SK-N-SH (cell line): ENCODE measurements at regions not wholly inside any gene's neighbourhood (a gene's known extent, or its start where the extent isn't known, plus 50 kb on each side); places are given as distances from the start of the nearest gene placed in this dataset.

Experiments
- CTCF ChIA-PET: fragments of 300-600, 350-600 bp; formaldehyde crosslinking; extraction: SDS; loops from one replicate; lab custom pipeline; 2021; lab: Yijun Ruan, JAX
- POLR2A ChIA-PET: fragments of 350-600 bp; sonication (Branson Sonifier 250); formaldehyde crosslinking; extraction: SDS; loops from one replicate; lab custom pipeline; 2020; ENCODE audit warnings: antibody characterized with exemption, inconsistent platforms; lab: Yijun Ruan, JAX
- DNase-seq: peaks from one replicate; pipeline ENCODE4 v3.0.0; 2012
- H2AFZ ChIP-seq: fragments of 200-600 bp; sonication (generic); 2 replicates; pipeline ENCODE4 v1.8.1; 2016; ENCODE audit warnings: antibody characterized with exemption, mild to moderate bottlenecking, low read depth
- H3F3A ChIP-seq: fragments of 200-600 bp; sonication (generic); replicated peaks from 2 replicates; pipeline ENCODE3; 2016; ENCODE audit warnings: antibody characterized with exemption, mild to moderate bottlenecking; ENCODE audit not compliant: insufficient read depth
- H3K27ac ChIP-seq, 2 experiments: fragments of 200-500 bp in 1 of 2; fragments of 200-600 bp in 1 of 2; sonication (Bioruptor generic) in 1 of 2; sonication (generic), shearing (Covaris generic) in 1 of 2; 2 replicates each; pipeline versions ENCODE4 v1.5.1 to v1.6.1; 2014 to 2016; ENCODE audit warnings: low read depth in 2 of 2, inconsistent platforms in 1 of 2, low read length in 1 of 2, mild to moderate bottlenecking in 1 of 2, mixed read lengths in 1 of 2
- H3K27me3 ChIP-seq: fragments of 200-600 bp; sonication (generic), shearing (Covaris generic); 2 replicates; pipeline ENCODE4 v1.6.1; 2016; ENCODE audit warnings: mixed run types; ENCODE audit not compliant: insufficient read depth
- H3K36me3 ChIP-seq, 2 experiments: fragments of 200-500 bp in 1 of 2; fragments of 200-600 bp in 1 of 2; sonication (Bioruptor generic) in 1 of 2; sonication (generic) in 1 of 2; replicated peaks in 1 of 2; 2 replicates each; pipeline versions ENCODE3 to v1.5.1; 2014 to 2016; ENCODE audit warnings: low read length in 1 of 2, mild to moderate bottlenecking in 1 of 2; ENCODE audit not compliant: insufficient read depth in 2 of 2, control insufficient read depth in 1 of 2
- H3K4me1 ChIP-seq, 2 experiments: fragments of 200-500 bp in 1 of 2; fragments of 200-600 bp in 1 of 2; sonication (Bioruptor generic) in 1 of 2; sonication (generic), shearing (Covaris generic) in 1 of 2; 2 replicates each; pipeline versions ENCODE4 v1.5.1 to v1.6.1; 2014 to 2016; ENCODE audit warnings: low read depth in 1 of 2, low read length in 1 of 2, mixed run types in 1 of 2; ENCODE audit not compliant: insufficient read depth in 2 of 2, control insufficient read depth in 1 of 2
- H3K4me2 ChIP-seq: fragments of 200-600 bp; sonication (generic), shearing (Covaris generic); 2 replicates; pipeline ENCODE4 v1.6.1; 2017; ENCODE audit warnings: mixed run types
- H3K4me3 ChIP-seq, 2 experiments: fragments of 200-500 bp in 1 of 2; fragments of 200-600 bp in 1 of 2; sonication (Bioruptor generic) in 1 of 2; sonication (generic), shearing (Covaris generic) in 1 of 2; 2 replicates each; pipeline versions ENCODE4 v1.5.1 to v1.8.1; 2014 to 2016; ENCODE audit warnings: low read depth in 2 of 2, inconsistent platforms in 1 of 2, low read length in 1 of 2, mild to moderate bottlenecking in 1 of 2, mixed read lengths in 1 of 2, moderate library complexity in 1 of 2
- H3K79me2 ChIP-seq: fragments of 200-600 bp; sonication (generic); 2 replicates; pipeline ENCODE4 v1.8.1; 2017; ENCODE audit warnings: mild to moderate bottlenecking; ENCODE audit not compliant: insufficient read depth
- H3K9ac ChIP-seq: fragments of 200-600 bp; sonication (generic); 2 replicates; pipeline ENCODE4 v1.6.1; 2017; ENCODE audit warnings: mixed run types
- H3K9me2 ChIP-seq: fragments of 200-600 bp; sonication (generic); 2 replicates; pipeline ENCODE4 v1.6.1; 2017; ENCODE audit warnings: mixed run types
- H3K9me3 ChIP-seq: fragments of 200-600 bp; sonication (generic); 2 replicates; pipeline ENCODE4 v1.6.1; 2017; ENCODE audit warnings: mixed run types, mild to moderate bottlenecking, moderate library complexity
- H4K20me1 ChIP-seq: fragments of 200-600 bp; sonication (generic); 2 replicates; pipeline ENCODE4 v1.6.1; 2017; ENCODE audit warnings: mild to moderate bottlenecking, mixed run types; ENCODE audit not compliant: insufficient read depth
- ELF1 ChIP-seq: IDR thresholded peaks from 2 replicates; pipeline ENCODE4 v1.4.0; 2012
- EZH2phosphoT487 ChIP-seq: fragments of 200-600 bp; sonication (generic); IDR thresholded peaks from 2 replicates; pipeline ENCODE4 v1.6.1; 2017; ENCODE audit warnings: low read depth, mixed run types, mild to moderate bottlenecking, antibody characterized with exemption, moderate library complexity, borderline replicate concordance
- FOSL2 ChIP-seq: IDR thresholded peaks from 2 replicates; pipeline ENCODE4 v1.4.0; 2012; ENCODE audit warnings: low read depth, mild to moderate bottlenecking, moderate library complexity, borderline replicate concordance
- FOXJ3 ChIP-seq: sonication (generic); formaldehyde crosslinking; IDR thresholded peaks from 2 replicates; pipeline ENCODE4 v1.5.1; 2020; ENCODE audit warnings: mild to moderate bottlenecking, missing genetic modification reagents
- FOXM1 ChIP-seq: IDR thresholded peaks from 2 replicates; pipeline ENCODE4 v1.4.0; 2012; ENCODE audit warnings: low read depth, mild to moderate bottlenecking
- GATA2 ChIP-seq: sonication (generic); formaldehyde crosslinking; IDR thresholded peaks from 2 replicates; pipeline ENCODE4 v1.5.0; 2020; ENCODE audit warnings: mild to moderate bottlenecking, missing genetic modification reagents
- NRF1 ChIP-seq: IDR thresholded peaks from 2 replicates; pipeline ENCODE4 v1.6.1; 2012; ENCODE audit warnings: low read depth, mild to moderate bottlenecking, low read length
- POLR2AphosphoS5 ChIP-seq: IDR thresholded peaks from 2 replicates; pipeline ENCODE4 v1.6.1; 2012; ENCODE audit warnings: low read depth, low read length
- RAD21 ChIP-seq: IDR thresholded peaks from 2 replicates; pipeline ENCODE4 v1.6.1; 2012; ENCODE audit warnings: mild to moderate bottlenecking, low read length
- RCOR1 ChIP-seq: fragments of 150-350 bp; IDR thresholded peaks from 2 replicates; pipeline ENCODE4 v1.6.1; 2017; ENCODE audit warnings: antibody characterized with exemption, low read length
- SMC3 ChIP-seq: IDR thresholded peaks from 2 replicates; pipeline ENCODE4 v1.6.1; 2012; ENCODE audit warnings: low read depth, low read length, improper control_type of control experiment
- TEAD4 ChIP-seq: IDR thresholded peaks from 2 replicates; pipeline ENCODE4 v1.4.0; 2012; ENCODE audit warnings: mild to moderate bottlenecking, borderline replicate concordance; ENCODE audit not compliant: insufficient read depth
- YY1 ChIP-seq: IDR thresholded peaks from 2 replicates; pipeline ENCODE4 v1.4.0; 2012; ENCODE audit warnings: low read depth, mild to moderate bottlenecking
- WGBS: methylation state at CpG from one replicate; pipeline ENCODE4 v1.1.6; 2017; ENCODE audit warnings: low lambda C conversion rate; 5-methylcytosine and 5-hydroxymethylcytosine counted together
- TF ChIP-seq, protein P1 (sequence below): fragments of 150-350 bp; IDR thresholded peaks from 2 replicates; pipeline ENCODE4 v1.6.1; 2017; ENCODE audit warnings: antibody characterized with exemption, low read length, low read depth, borderline replicate concordance
- TF ChIP-seq, protein P2 (sequence below): IDR thresholded peaks from 2 replicates; pipeline ENCODE4 v1.4.0; 2012; ENCODE audit warnings: low read depth, borderline replicate concordance
- TF ChIP-seq, protein P3 (sequence below): IDR thresholded peaks from 2 replicates; pipeline ENCODE4; 2012
- TF ChIP-seq, protein P4 (sequence below): IDR thresholded peaks from 2 replicates; pipeline ENCODE4 v1.4.0; 2012; ENCODE audit warnings: low read depth, borderline replicate concordance
- TF ChIP-seq, protein P5 (sequence below): fragments of 150-350 bp; IDR thresholded peaks from 2 replicates; pipeline ENCODE4 v1.6.1; 2016; ENCODE audit warnings: mild to moderate bottlenecking, low read depth, low read length

DNA sequence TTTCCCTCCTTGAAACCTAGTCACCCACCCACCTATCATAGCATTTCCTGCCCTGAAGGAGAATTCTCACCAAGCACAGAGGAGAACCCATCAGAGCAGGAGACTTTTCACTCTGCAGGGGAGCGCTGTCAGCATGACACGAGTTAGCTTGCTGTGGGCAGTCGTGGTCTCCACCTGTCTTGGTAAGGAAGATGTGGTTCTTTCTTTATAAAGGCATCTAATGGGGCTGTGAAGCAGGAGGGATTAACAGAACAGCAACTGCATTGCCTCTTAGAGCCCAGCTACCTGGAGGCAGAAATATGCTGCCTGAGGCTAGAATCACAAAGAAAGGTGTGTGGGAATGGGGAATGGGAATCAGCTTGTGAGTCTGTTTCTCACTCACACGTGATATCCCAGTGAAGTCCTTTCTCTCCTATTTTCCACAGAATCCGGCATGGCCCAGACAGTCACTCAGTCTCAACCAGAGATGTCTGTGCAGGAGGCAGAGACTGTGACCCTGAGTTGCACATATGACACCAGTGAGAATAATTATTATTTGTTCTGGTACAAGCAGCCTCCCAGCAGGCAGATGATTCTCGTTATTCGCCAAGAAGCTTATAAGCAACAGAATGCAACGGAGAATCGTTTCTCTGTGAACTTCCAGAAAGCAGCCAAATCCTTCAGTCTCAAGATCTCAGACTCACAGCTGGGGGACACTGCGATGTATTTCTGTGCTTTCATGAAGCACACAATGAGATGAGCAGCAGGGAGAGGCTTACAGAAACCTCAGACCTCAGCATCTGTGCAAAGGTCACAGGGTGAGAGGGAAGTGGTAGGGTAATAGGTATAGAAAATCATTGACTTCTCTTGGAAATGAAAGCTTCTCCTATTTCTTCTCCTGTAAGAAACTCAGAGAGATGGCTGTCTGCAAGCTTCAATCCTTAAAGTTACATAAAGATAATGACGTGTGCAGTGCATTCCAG is 316.9 kb downstream of the DAD1 start:
- Histone ChIP-seq H3K36me3 (no peaks in the 10 kb centered on the region), H3K9me3 (no peaks in the 10 kb centered on the region), H3K4me3 (no peak overlapping the region), H3K9ac (no peak overlapping the region), H3F3A (no peaks in the 10 kb centered on the region), H3K27ac (no peak overlapping the region), H3K9me2 (no peaks in the 10 kb centered on the region; the same call in 1 of the 2 replicates), H3K4me1 (no peaks in the 10 kb centered on the region), H3K4me2 (no peak overlapping the region), H3K79me2 (no peaks in the 10 kb centered on the region), H3K27me3 (peaks cover 13% of the 10 kb centered on the region; the same call in 1 of the 2 replicates), H2AFZ (no peak overlapping the region), H4K20me1 (no peaks in the 10 kb centered on the region)
- no peak for DNase-seq
- WGBS, result 4% methylated on average over 11 of the region's 11 CpGs
- CTCF ChIA-PET, result no interaction called here
- TF ChIP-seq RCOR1, result no peak
- TF ChIP-seq NRF1, result no peak
- TF ChIP-seq EZH2phosphoT487, result no peak
- TF ChIP-seq, protein P1, sequence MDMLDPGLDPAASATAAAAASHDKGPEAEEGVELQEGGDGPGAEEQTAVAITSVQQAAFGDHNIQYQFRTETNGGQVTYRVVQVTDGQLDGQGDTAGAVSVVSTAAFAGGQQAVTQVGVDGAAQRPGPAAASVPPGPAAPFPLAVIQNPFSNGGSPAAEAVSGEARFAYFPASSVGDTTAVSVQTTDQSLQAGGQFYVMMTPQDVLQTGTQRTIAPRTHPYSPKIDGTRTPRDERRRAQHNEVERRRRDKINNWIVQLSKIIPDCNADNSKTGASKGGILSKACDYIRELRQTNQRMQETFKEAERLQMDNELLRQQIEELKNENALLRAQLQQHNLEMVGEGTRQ, result no peak
- TF ChIP-seq, protein P2, sequence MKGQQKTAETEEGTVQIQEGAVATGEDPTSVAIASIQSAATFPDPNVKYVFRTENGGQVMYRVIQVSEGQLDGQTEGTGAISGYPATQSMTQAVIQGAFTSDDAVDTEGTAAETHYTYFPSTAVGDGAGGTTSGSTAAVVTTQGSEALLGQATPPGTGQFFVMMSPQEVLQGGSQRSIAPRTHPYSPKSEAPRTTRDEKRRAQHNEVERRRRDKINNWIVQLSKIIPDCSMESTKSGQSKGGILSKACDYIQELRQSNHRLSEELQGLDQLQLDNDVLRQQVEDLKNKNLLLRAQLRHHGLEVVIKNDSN, result no peak
- TF ChIP-seq, protein P3, sequence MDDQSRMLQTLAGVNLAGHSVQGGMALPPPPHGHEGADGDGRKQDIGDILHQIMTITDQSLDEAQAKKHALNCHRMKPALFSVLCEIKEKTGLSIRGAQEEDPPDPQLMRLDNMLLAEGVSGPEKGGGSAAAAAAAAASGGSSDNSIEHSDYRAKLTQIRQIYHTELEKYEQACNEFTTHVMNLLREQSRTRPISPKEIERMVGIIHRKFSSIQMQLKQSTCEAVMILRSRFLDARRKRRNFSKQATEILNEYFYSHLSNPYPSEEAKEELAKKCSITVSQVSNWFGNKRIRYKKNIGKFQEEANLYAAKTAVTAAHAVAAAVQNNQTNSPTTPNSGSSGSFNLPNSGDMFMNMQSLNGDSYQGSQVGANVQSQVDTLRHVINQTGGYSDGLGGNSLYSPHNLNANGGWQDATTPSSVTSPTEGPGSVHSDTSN, result no peak
- TF ChIP-seq YY1, result no peak
- no peak for TF ChIP-seq SMC3
- POLR2A ChIA-PET, result no interaction called here

DNA sequence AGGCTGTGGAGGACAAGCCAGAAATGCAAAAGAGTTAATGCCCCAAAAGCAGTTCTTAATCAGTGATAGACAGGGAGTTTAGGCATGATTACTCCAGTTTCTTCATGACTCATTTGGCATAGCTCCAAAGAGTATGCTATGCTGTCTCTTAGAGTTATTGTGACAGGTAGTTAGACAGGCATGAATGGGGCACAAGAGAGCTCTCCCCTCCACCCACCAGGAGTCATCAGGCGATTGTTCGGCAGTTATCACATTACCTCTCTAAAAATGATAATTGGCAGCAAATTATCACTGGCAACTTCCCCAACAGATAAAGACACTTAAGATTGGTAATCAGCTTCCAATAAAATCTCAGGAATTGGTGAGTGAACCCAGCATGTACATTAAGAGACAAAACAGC is 320.1 kb downstream of the DAD1 start:
- POLR2A ChIA-PET, result no interaction called here
- no peak overlapping the region for H3K27ac ChIP-seq
- TF ChIP-seq, protein P4, sequence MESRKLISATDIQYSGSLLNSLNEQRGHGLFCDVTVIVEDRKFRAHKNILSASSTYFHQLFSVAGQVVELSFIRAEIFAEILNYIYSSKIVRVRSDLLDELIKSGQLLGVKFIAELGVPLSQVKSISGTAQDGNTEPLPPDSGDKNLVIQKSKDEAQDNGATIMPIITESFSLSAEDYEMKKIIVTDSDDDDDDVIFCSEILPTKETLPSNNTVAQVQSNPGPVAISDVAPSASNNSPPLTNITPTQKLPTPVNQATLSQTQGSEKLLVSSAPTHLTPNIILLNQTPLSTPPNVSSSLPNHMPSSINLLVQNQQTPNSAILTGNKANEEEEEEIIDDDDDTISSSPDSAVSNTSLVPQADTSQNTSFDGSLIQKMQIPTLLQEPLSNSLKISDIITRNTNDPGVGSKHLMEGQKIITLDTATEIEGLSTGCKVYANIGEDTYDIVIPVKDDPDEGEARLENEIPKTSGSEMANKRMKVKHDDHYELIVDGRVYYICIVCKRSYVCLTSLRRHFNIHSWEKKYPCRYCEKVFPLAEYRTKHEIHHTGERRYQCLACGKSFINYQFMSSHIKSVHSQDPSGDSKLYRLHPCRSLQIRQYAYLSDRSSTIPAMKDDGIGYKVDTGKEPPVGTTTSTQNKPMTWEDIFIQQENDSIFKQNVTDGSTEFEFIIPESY, result no peak
- TF ChIP-seq RAD21, result no peak
- TF ChIP-seq TEAD4, result no peak
- TF ChIP-seq ELF1, result no peak
- TF ChIP-seq FOSL2, result no peak
- no peak for TF ChIP-seq FOXJ3 (CRISPR knock-in tag)
- no peak for TF ChIP-seq POLR2AphosphoS5
- no peak for TF ChIP-seq FOXM1
- TF ChIP-seq, protein P5, sequence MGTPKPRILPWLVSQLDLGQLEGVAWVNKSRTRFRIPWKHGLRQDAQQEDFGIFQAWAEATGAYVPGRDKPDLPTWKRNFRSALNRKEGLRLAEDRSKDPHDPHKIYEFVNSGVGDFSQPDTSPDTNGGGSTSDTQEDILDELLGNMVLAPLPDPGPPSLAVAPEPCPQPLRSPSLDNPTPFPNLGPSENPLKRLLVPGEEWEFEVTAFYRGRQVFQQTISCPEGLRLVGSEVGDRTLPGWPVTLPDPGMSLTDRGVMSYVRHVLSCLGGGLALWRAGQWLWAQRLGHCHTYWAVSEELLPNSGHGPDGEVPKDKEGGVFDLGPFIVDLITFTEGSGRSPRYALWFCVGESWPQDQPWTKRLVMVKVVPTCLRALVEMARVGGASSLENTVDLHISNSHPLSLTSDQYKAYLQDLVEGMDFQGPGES, result no peak
- no peak for TF ChIP-seq GATA2 (CRISPR knock-in tag)
- TF ChIP-seq, protein P1, result no peak

More for the DNA sequence above, 320.1 kb downstream of the DAD1 start:
- Histone ChIP-seq H3K9ac (no peak overlapping the region), H3K4me1 (no peaks in the 10 kb centered on the region), H3K4me3 (no peak overlapping the region), H3K9me2 (no peaks in the 10 kb centered on the region), H3K9me3 (no peaks in the 10 kb centered on the region), H3K27me3 (peaks cover 11% of the 10 kb centered on the region; the same call in 1 of the 2 replicates), H3F3A (no peaks in the 10 kb centered on the region), H3K79me2 (no peaks in the 10 kb centered on the region), H3K36me3 (no peaks in the 10 kb centered on the region), H3K4me2 (no peak overlapping the region), H2AFZ (no peak overlapping the region), H4K20me1 (no peaks in the 10 kb centered on the region)
- CTCF ChIA-PET, result interaction anchor here (1.5 kb wide), 1 partner anchor 9 kb away, joined by 6 read pairs; no protein-coding TSS in a partner anchor
- 3% methylated on average over 2 of the region's 2 CpGs for WGBS
- DNase-seq, result no peak
